ENCODE measurements at regions not wholly inside any gene's neighbourhood (a gene's known extent, or its start where the extent isn't known, plus 50 kb on each side); places are given as distances from the start of the nearest gene placed in this dataset.

DNA sequence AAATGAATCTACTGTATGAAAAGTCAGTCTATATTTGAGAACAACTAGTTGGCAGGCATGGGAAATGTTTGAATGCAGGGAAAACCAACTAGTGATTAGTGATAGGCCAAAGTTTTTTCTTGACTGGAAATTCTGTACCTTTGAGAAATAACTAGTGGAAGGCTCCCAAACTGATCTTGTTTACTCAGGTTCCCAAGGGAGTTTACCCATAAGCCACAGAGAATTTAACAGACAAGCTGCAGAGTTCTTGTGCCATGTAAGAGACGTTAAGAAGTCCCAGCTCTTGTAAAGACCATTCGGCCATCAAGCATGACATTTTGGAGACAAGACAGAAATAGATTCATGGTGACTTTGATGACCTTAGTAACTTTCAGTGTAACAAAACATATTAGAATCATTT is 1882.8 kb upstream of the SEL1L start:
- Histone ChIP-seq H3K27ac (no peak overlapping the region), H3K9ac (ENCODE audit: low read depth in 2 of 2, low read length in 2 of 2) (no peak overlapping the region), H3K9me3 (no peaks in the 10 kb centered on the region), H3K27me3 (no peaks in the 10 kb centered on the region), H3K4me1 (no peaks in the 10 kb centered on the region), H3K36me3 (no peaks in the 10 kb centered on the region), H3K4me3 (no peak overlapping the region)
- intact Hi-C loops (cut with DNase I), result no loop called here
- TF ChIP-seq, protein P1, sequence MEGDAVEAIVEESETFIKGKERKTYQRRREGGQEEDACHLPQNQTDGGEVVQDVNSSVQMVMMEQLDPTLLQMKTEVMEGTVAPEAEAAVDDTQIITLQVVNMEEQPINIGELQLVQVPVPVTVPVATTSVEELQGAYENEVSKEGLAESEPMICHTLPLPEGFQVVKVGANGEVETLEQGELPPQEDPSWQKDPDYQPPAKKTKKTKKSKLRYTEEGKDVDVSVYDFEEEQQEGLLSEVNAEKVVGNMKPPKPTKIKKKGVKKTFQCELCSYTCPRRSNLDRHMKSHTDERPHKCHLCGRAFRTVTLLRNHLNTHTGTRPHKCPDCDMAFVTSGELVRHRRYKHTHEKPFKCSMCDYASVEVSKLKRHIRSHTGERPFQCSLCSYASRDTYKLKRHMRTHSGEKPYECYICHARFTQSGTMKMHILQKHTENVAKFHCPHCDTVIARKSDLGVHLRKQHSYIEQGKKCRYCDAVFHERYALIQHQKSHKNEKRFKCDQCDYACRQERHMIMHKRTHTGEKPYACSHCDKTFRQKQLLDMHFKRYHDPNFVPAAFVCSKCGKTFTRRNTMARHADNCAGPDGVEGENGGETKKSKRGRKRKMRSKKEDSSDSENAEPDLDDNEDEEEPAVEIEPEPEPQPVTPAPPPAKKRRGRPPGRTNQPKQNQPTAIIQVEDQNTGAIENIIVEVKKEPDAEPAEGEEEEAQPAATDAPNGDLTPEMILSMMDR (IDR thresholded peaks at IDR 0.05), result no peak
- DNase-seq, result no peak

- H3K4me1 ChIP-seq, result no peaks in the 10 kb centered on the region
- no peak overlapping the region for H3K4me3 ChIP-seq
- intact Hi-C loops (cut with DNase I), result no loop called here
- no peak overlapping the region for H3K27ac ChIP-seq
- H3K9ac ChIP-seq (ENCODE audit: low read depth in 2 of 2, low read length in 2 of 2), result no peak overlapping the region
- no peaks in the 10 kb centered on the region for H3K36me3 ChIP-seq
- TF ChIP-seq, protein P1 (IDR thresholded peaks at IDR 0.05), result no peak
- no peaks in the 10 kb centered on the region for H3K9me3 ChIP-seq
- no peaks in the 10 kb centered on the region for H3K27me3 ChIP-seq
- DNase-seq, result no peak
These were observed 1885.8 kb upstream of the SEL1L start for GRCh38 chr14:83419420-83419819.

DNA sequence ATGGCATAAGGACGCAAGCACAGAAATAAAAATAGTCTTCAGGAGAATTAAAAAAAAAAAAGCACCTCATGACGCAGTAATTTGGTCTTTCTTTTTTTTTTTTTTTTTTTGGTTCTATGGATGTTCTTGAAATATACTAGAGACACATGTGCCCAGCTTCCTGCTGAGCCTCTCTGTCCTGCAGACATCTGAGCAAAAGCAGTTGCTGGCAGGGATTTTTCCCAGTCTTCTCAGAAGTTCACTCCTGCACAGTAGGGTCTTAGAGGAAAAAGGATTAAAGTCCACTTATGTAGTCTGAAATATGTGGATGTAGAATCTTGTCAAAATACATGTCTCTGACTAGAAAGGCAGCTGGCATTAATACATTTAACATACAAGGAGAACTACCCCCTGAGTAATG is 1888.1 kb upstream of the SEL1L start:
- intact Hi-C loops (cut with DNase I), result no loop called here
- Histone ChIP-seq H3K9ac (ENCODE audit: low read depth in 2 of 2, low read length in 2 of 2) (no peak overlapping the region), H3K9me3 (no peaks in the 10 kb centered on the region), H3K27me3 (no peaks in the 10 kb centered on the region), H3K27ac (no peak overlapping the region), H3K4me1 (no peaks in the 10 kb centered on the region), H3K36me3 (no peaks in the 10 kb centered on the region), H3K4me3 (no peak overlapping the region)
- TF ChIP-seq, protein P1 (IDR thresholded peaks at IDR 0.05), result no peak
- no peak for DNase-seq

GRCh38 chr14:83425138-83425537 is 1891.5 kb upstream of the SEL1L start:
- Histone ChIP-seq H3K27me3 (no peaks in the 10 kb centered on the region), H3K4me3 (no peak overlapping the region), H3K9me3 (no peaks in the 10 kb centered on the region), H3K27ac (no peak overlapping the region), H3K4me1 (no peaks in the 10 kb centered on the region), H3K9ac (ENCODE audit: low read depth in 2 of 2, low read length in 2 of 2) (no peak overlapping the region), H3K36me3 (no peaks in the 10 kb centered on the region)
- no peak for DNase-seq
- intact Hi-C loops (cut with DNase I), result no loop called here
- TF ChIP-seq, protein P1 (IDR thresholded peaks at IDR 0.05), result no peak

- Histone ChIP-seq H3K36me3 (no peaks in the 10 kb centered on the region), H3K27me3 (no peaks in the 10 kb centered on the region), H3K4me1 (no peaks in the 10 kb centered on the region), H3K27ac (no peak overlapping the region), H3K9me3 (no peaks in the 10 kb centered on the region), H3K4me3 (no peak overlapping the region), H3K9ac (ENCODE audit: low read depth in 2 of 2, low read length in 2 of 2) (no peak overlapping the region)
- intact Hi-C loops (cut with DNase I), result no loop called here
- DNase-seq, result no peak
- TF ChIP-seq, protein P1 (IDR thresholded peaks at IDR 0.05), result no peak
These were observed 1892.1 kb upstream of the SEL1L start for GRCh38 chr14:83425706-83426105.

GRCh38 chr14:83433618-83434017 is 1900.0 kb upstream of the SEL1L start:
- TF ChIP-seq, protein P1 (IDR thresholded peaks at IDR 0.05), result no peak

More at GRCh38 chr14:83433618-83434017, 1900.0 kb upstream of the SEL1L start:
- H3K9ac ChIP-seq (ENCODE audit: low read depth in 2 of 2, low read length in 2 of 2), result no peak overlapping the region
- no peaks in the 10 kb centered on the region for H3K9me3 ChIP-seq
- no peaks in the 10 kb centered on the region for H3K4me1 ChIP-seq
- H3K27ac ChIP-seq, result no peak overlapping the region
- intact Hi-C loops (cut with DNase I), result no loop called here
- H3K4me3 ChIP-seq, result no peak overlapping the region
- no peaks in the 10 kb centered on the region for H3K36me3 ChIP-seq
- no peak for DNase-seq
- H3K27me3 ChIP-seq, result no peaks in the 10 kb centered on the region
